ENCODE measurements at regions not wholly inside any gene's neighbourhood (a gene's known extent, or its start where the extent isn't known, plus 50 kb on each side); places are given as distances from the start of the nearest gene placed in this dataset.
A peak's percentile ranks its signal among the peaks of the same experiment; 100 is the strongest.
"Not testable (repeated sequence)": the region's sequence is repeated elsewhere in the genome, so short reads cannot be mapped to it uniquely, and the experiment has no call there.

DNA sequence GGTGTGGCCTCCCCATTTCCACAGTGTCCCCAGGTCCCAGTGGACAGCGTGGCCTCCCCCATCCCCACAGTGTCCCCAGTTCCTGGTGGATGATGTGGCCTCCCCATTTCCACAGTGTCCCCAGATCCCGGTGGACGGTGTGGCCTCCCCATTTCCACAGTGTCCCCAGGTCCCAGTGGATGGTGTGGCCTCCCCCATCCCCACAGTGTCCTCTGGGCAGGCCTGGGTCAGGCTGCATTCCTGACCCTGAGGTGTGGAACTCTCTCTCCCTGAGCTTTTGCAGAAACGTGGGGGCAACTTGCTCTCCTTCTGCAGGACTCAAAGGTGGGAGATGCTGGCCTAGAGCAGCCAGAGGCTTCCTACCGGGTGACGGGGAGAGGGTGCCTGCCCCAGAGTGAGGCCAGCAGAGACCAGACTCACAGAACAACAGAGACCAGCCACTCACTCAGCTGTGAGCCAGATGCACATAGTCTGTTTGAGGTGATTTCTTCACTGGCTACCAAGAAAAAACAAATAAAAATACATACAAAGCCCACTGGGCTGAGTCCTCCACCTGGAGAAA is 85.8 kb upstream of the FGF3 start:
- no peak for DNase-seq (ENCODE audit: low read depth)

GRCh38 chr11:69905611-69906452 is 86.6 kb upstream of the FGF3 start:
- DNase-seq (ENCODE audit: low read depth), result no peak

- no peak for DNase-seq (ENCODE audit: low read depth)
Observed at GRCh38 chr11:69906453-69906907, 87.3 kb upstream of the FGF3 start.

DNA sequence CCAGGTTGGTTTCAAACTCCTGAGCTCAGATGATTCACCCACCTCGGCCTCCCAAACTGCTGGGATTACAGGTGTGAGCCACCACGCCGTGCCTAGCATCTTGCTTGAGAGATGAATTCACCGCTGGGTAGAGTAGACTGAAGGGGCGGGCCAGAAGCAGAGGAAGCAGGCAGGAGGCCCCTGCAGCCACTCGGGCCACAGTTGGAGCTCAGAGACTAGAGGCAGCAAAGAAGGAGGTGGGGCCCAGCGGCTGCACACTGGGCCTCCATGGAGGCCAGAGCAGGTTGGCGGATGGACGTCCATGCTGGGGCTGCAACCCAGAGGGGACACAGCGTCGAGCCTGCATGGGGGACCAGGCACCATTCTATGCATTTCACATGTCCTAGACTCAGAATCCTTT is 88.4 kb upstream of the FGF3 start:
- no peak for DNase-seq (ENCODE audit: low read depth)

DNA sequence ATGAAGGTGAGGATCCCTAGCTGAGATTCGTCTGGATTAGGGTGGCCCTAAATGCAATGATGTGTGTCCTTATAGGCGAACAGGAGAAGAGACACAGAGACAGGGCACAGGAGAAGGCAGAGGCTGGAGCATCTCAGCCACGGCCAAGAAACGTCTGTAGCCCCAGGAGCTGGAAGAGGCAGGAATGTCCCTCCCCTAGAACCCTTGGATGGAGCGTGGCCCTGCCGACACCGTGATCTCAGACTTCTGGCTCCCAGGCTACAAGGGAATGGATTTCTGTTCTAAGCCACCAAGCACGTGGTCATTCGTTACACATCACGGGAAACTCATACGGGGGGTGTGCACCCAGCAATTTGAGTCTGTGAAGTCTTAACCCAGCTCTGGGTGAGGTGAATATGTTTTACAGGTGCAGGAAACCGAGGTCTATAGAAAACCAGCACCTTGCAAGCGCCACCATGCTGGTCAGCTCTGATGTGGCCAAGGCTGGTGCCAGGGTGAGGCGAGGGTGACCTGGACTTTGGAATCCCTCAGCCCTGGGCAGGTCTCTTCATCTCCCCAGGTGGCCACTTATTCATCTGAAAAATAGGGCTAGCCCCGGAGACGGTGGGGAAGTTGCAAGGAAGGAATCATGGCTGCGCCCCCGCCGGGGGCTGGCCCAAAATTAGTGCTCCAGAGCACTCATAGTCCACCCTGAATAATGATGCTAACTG is 89.5 kb upstream of the FGF3 start:
- no peak for DNase-seq (ENCODE audit: low read depth)

GRCh38 chr11:69909561-69910518 is 90.6 kb upstream of the FGF3 start:
- DNase-seq (ENCODE audit: low read depth), result no peak

DNA sequence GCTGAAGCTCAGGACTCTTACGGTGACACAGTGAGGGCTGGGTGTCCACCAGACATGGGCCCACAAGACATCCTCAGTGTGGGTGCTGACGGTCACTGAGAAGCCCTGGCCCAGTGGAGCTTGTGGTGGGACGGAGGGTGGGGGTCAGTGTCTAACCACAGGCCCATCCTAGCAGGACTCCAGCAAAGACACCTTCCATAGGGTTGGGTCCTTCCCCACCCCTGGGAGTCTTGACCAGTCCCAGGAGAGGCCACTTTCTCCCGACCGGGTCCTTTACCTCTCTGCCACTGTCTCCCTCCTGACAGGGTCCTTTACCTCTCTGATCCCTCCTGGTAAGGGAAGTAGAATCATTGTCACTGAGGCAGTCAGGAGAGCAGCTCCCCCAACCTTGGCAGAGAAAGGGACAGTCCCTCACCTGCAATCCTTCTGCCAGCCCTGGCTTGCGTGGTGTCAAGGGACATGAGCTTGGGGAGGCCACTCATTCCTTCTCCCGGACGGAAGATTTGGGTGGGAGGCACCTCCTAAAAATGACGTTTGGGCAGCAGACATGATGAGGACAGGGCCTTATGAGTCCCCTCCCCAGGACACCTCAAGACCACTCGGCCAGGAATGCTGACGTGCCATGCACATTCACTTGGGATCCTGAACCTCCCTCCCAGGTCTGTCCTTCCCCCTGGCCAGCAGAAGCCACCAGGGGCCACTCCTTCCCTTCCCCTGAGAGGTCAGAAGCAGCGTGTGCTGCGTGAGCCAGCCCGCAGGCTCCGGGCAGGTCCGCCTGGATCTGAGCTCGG is 91.5 kb upstream of the FGF3 start:
- DNase-seq (ENCODE audit: low read depth), result no peak

DNA sequence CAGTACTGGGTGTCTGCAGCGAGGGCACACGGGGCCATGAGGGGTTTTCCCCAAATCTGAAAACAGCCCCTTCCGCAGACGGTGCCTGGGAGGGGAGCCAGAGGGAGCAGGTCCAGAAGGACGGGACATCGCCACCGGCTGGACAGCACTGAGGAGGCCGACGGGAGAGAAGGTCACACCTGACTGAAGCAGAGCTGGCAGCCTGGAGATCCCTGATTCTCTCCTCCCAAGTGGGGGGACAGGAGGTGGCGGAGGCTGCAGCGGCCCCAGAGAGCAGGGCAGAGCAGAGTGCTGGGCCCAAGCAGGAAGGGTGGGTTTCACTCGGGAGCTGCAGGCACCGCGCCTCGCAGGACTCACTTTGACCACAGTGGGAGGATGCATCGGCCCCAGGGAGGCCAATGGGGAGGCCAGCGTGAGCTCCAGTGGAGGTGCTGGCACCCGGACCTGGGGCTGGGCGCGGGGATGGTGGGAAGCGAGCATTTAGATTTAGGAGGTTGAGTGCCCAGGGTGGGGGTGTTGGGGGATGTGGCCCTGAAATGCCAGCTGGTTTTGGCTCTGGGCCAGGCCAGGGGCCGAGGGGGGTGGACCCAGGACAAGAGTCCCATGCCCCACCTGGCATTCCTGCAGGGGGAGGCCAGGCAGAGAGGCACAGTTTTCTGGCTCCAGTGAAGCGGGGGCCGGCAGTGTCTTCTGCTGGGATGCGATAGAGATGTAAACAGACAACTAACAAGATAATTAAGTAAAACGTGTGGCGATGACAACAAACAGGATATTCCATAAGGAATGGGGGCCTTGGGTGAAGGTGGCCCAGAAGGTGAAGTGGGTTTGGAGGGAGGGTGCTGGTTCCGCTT is 92.3 kb upstream of the FGF3 start:
- DNase-seq (ENCODE audit: low read depth), result no peak

DNA sequence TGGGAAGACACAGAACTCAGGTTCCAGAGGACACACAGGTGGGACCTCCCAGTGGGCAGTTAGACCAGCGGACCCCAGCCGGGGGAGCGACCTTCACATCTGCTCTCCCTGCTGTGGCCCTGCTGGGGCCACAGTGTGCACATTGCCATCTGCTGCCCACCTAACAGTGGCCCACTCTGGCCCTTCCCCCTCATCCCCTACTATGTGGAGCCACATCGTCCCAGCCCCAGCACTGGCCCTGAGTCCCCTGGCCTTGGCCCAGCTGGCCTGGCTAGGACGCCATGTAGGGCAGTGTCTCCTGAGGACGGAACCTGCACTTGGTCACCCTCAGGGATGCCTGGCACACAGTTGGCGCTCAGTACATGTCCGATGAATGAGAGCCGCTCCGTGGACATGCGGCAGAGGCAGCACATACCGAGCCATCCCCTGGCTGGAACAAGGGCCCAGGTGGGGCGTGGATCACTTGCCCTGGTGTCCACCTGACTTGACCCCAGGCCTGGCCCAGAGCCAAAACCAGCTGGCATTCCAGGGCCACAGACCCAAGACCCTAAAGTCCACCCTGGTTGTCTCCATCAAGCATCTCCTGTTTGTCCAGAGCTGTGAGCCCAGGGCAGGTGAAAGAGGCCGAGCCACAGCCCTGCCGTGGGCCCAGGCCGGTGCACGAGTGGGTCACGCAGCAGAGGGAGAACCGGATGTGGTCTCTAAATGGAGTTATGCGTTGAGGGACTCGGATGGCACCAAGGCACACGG is 93.1 kb upstream of the FGF3 start:
- DNase-seq (ENCODE audit: low read depth), result no peak

GRCh38 chr11:69912911-69913451 is 93.8 kb upstream of the FGF3 start:
- peak; percentile 30 for DNase-seq (ENCODE audit: low read depth)

DNA sequence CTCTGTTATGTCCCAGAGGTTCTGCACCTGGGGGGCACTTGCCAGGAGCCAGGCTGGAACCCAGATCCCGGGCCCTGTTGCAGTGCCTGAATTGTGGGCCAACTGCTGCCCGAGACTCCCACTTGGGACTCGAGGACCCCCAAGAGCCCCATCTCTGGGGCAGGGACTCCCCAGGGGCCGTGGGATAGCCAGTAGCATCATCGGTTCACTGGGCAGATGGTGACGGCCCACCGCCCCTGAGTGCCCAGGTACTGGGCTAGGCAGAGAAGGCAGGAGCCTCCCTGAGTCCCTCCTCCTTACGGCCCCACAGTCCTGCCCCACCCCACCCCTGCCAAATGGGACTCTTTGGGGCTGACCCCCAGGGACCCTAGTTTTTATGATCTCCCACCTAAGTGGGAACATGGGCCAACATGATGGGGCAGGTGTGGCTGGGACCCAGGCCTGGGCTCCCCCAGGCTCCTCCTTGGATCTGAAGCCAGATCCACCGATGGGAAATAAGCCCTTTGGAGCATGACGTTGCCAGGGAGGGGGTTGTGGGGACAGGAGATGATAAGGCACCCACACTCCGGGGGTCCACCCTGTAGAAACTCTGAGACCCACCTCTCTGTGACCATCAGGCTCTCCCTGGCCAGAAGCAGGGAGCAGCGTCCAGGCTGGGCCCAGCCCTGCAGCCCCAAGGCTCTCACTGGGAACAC is 94.5 kb upstream of the FGF3 start:
- DNase-seq (ENCODE audit: low read depth), result no peak

GRCh38 chr11:69914286-69915150 is 95.3 kb upstream of the FGF3 start:
- DNase-seq (ENCODE audit: low read depth), result no peak

DNA sequence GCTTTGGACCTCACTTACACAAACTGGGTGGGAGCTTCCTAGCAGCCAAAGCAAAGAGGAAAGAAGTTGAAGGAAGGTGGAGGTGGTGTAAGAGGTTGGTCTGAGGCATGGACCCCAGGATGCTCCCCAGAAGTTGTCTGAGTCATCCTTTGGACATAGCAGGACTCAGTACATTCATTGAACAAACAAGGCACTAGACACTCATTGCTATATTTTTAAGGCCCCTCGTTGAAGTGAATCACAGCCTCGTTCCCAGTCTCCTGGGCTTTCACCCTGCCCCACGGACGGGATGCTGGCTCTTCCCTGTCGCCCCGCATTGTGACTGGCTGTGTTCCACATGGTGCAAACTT is 95.9 kb upstream of the FGF3 start:
- DNase-seq (ENCODE audit: low read depth), result peak; percentile 39

GRCh38 chr11:69915501-69916250 is 96.5 kb upstream of the FGF3 start:
- peak; percentile 35 for DNase-seq (ENCODE audit: low read depth)

DNA sequence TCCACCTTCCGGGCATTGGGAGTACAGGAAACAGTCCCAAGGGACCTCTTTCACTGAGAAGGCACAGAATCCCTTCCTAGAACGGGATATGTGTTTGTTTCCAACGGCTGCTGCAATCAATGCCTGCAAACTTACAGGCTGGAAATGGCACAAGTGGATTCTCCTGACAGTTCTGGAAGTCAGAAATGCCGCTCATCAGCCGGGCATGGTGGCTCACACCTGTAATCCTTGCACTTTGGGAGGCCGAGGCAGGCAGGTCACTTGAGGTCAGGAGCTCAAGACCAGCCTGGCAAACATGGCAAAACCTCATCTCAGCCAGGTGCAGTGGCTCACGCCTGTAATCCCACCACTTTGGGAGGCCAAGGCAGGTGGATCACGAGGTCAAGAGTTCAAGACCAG is 97.0 kb upstream of the FGF3 start:
- not testable (repeated sequence) for DNase-seq (ENCODE audit: low read depth)

GRCh38 chr11:69916806-69917387 is 97.7 kb upstream of the FGF3 start:
- DNase-seq (ENCODE audit: low read depth), result no peak

- DNase-seq (ENCODE audit: low read depth), result no peak
Observed at GRCh38 chr11:69917529-69917928, 98.3 kb upstream of the FGF3 start.

Measured in iris pigment epithelial cell (primary cell).